Choroid plexus epithelial cell (primary cell): ENCODE measurements at regions not wholly inside any gene's neighbourhood (a gene's known extent, or its start where the extent isn't known, plus 50 kb on each side); places are given as distances from the start of the nearest gene placed in this dataset.

ENCODE experiments used
- DNase-seq: peaks from one replicate; pipeline ENCODE4 v3.0.0-alpha.2; 2010; ENCODE audit warnings: low read depth
- H3K4me3 ChIP-seq: 2 replicates; pipeline ENCODE4 v1.5.1; 2011; ENCODE audit warnings: low read depth, mild to moderate bottlenecking, control low read depth, low read length, moderate library complexity
- TF ChIP-seq, protein P1 (sequence below): conservative IDR thresholded peaks from 2 replicates; pipeline ENCODE4 v1.5.1; 2011; ENCODE audit warnings: low read depth, mild to moderate bottlenecking, control low read depth, inconsistent platforms, low read length, moderate library complexity

DNA sequence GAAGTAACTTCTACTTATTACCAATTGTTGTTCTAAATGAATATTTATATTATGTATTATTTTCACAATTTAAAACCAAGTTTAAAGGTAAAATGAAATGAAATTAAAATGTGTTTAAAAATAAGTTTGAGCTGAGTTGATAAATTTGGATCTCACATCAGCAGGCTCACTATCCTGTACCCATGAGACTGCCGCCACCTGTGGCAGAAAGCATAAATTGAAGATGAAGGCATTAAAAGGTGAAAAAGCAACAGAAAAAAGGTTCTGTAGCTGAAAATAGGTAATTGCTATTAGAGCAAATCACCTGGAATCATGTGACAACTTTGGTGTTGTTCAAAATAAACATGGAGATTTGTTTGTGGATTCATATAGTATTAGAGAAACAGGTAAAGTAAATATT, 133.0 kb upstream of the CADM2 start:
- TF ChIP-seq, protein P1, sequence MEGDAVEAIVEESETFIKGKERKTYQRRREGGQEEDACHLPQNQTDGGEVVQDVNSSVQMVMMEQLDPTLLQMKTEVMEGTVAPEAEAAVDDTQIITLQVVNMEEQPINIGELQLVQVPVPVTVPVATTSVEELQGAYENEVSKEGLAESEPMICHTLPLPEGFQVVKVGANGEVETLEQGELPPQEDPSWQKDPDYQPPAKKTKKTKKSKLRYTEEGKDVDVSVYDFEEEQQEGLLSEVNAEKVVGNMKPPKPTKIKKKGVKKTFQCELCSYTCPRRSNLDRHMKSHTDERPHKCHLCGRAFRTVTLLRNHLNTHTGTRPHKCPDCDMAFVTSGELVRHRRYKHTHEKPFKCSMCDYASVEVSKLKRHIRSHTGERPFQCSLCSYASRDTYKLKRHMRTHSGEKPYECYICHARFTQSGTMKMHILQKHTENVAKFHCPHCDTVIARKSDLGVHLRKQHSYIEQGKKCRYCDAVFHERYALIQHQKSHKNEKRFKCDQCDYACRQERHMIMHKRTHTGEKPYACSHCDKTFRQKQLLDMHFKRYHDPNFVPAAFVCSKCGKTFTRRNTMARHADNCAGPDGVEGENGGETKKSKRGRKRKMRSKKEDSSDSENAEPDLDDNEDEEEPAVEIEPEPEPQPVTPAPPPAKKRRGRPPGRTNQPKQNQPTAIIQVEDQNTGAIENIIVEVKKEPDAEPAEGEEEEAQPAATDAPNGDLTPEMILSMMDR = no peak
- no peak overlapping the region for H3K4me3 ChIP-seq
- no peak for DNase-seq

- H3K4me3 ChIP-seq = no peak overlapping the region
- DNase-seq = no peak
- TF ChIP-seq, protein P1 = no peak
Observed at GRCh38 chr3:84830476-84830875, 128.3 kb upstream of the CADM2 start.

DNA sequence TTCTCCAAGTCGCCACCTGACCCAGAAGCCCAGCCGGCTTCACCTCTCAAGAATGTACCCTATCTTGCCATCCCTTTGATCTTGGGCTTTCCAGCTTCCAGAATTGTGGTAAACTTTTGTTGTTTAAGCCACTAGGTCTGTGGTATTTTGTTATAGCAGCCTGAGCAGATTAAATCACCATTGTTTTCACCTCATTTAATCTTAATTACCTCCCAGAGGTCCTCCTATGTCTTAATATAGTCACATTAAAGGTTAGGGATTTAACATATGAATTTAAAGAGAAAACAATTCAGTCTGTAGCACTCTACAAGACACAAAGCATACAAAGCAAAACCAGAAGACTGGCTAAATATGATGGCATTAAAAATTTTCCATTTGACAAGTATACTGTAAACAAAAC, 123.4 kb upstream of the CADM2 start:
- TF ChIP-seq, protein P1 = no peak
- no peak for DNase-seq

GRCh38 chr3:84836961-84837360, 121.8 kb upstream of the CADM2 start:
- H3K4me3 ChIP-seq = no peak overlapping the region
- TF ChIP-seq, protein P1 = no peak
- DNase-seq = peak; percentile 0

More for the DNA sequence above, 123.4 kb upstream of the CADM2 start:
- no peak overlapping the region for H3K4me3 ChIP-seq

DNA sequence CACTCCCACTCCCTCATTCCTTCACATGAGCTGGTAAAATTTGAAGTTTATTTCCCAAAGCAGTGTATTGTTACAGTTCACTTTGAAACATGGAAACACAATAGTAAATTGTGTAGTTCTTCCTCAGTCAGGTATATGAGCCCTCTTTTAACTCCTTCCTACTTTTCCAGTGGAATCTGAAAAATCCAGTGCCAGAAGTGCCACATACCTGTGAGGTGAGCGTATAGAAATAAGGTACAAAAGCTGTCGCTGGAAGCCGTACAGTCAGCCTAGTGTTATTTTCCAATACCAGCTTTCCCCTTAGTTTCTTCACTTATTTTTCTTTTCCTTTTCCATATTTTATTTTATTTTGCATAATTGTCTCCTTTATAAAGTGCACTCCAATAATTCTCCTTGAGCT, 81.7 kb upstream of the CADM2 start:
- no peak overlapping the region for H3K4me3 ChIP-seq
- DNase-seq = no peak
- TF ChIP-seq, protein P1 = no peak

- TF ChIP-seq, protein P1 = no peak
- H3K4me3 ChIP-seq = no peak overlapping the region
- no peak for DNase-seq
Observed at GRCh38 chr3:84881288-84881687, 77.5 kb upstream of the CADM2 start.

DNA sequence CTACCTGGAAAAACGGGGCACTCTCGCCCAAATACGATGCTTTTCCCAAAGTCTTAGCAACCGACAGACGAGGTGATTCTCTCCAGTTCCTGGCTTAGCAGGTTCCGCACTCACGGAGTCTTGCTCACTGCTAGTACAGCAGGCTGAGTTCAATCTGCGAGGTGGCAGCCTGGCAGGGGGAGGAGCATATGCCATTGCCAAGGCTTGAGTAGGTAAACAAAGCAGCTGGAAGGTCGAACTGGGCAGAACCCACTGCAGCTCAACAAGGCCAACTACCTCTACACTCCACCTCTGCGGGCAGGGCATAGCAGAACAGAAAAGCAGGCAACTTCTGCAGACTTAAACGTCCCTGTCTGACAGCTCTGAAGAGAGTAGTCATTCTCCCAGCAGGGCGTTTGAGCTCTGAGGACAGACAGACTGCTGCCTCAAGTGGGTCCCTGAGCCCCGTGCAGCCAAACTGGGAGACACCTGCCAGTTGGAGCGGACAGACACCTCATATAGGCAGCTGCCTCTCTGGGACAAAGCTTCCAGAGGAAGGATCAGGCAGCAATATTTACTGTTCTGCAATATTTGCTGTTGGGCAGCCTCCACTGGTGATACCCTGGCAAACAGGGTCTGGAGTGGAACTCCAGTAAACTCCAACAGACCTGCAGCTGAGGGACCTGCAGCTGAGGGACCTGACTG, 73.4 kb upstream of the CADM2 start:
- no peak for DNase-seq
- TF ChIP-seq, protein P1 = no peak
- H3K4me3 ChIP-seq = no peak overlapping the region
